Raji (cell line): ENCODE measurements at regions not wholly inside any gene's neighbourhood (a gene's known extent, or its start where the extent isn't known, plus 50 kb on each side); places are given as distances from the start of the nearest gene placed in this dataset.

Source experiments
- POLR2A ChIP-seq: IDR thresholded peaks from 2 replicates; pipeline ENCODE4 v1.6.1; 2011; ENCODE audit warnings: low read depth, low read length, control low read depth; ENCODE audit not compliant: insufficient read depth

DNA sequence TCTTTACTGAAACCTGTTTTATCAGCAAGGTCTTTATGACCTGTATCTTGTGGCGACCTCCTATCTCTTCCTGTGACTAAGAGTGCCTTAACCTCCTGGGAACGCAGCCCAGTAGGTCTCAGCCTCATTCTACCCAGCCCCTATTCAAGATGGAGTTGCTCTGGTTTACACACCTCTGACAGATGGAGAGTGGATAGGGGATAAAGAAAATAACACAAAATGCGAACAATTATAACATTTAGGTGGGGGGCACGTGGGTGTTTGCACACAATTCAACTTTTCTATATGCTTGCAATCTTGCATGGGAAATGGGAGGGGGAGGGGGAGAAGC lies 83.3 kb downstream of the RMI2 start:
- TF ChIP-seq POLR2A = no peak

DNA sequence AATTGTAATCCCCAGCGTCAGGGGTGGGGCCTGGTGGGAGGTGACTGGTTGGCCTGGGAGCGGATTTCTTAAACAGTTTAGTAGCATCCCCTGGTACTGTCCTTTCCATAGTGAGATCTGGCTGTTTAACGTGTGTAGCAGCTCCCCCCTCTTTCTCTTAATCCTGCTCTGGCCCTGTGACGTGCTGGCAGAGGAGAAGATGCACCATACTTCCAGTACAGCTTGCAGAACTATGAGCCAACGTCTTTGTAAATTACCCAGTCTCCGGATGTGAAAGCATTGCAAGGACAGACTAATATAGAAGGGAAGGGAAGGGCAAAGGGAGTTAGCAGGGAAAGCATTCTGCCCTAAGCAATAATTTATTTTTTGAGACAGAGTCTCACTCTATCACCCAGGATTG lies 83.9 kb downstream of the RMI2 start:
- no peak for TF ChIP-seq POLR2A

DNA sequence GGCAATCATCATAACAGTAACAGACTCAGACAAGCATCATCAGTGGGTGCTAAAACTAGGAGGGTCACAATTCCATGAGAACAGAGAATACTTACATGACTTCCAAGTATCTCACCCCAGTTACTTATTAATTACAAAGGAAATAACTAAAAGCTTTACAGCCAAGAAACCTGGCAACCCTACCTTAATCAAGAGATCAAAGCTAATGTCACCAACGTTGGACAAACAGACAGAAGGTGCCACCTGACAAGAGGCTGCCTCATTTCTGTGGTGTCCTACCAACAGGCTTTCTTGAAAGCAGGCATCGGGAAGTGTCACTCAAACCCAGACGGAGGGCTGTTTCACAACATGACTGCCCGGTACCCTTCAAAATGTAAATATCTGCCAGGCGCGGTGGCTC lies 84.6 kb downstream of the RMI2 start:
- no peak for TF ChIP-seq POLR2A

DNA sequence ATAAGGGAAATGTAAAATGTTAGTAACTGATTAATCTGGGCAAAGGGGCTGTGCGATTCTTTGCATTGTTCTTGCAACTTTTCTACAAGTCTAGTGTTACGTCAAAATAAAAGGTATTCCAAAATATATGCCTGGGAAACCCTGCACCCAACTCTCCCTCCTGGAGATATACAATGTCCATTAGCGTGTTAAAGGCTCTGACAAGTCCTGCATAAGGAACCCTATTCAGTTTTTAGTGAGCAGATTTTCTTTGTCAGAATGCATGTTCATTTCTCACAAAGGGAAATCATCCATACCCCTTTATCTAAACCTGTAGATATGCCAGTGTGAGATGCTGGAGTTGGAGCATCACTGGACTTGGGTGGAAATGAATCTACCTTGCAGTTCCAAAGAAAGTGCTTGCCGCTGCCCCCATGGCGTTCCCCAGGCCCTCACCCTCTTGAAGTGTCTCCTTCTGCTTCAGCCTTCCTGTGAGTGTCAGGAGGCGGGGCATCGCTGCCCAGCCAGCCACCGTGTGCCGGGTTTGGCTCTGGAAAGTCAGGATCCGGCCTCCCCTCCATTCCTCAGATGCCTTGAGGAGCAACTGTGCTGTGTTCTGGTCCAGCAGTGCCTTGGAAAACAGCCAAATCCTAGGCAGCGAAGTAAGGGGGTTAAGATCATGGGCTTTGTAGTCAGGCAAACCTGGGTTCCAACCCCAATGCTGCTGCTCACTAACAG lies 85.5 kb downstream of the RMI2 start:
- no peak for TF ChIP-seq POLR2A

DNA sequence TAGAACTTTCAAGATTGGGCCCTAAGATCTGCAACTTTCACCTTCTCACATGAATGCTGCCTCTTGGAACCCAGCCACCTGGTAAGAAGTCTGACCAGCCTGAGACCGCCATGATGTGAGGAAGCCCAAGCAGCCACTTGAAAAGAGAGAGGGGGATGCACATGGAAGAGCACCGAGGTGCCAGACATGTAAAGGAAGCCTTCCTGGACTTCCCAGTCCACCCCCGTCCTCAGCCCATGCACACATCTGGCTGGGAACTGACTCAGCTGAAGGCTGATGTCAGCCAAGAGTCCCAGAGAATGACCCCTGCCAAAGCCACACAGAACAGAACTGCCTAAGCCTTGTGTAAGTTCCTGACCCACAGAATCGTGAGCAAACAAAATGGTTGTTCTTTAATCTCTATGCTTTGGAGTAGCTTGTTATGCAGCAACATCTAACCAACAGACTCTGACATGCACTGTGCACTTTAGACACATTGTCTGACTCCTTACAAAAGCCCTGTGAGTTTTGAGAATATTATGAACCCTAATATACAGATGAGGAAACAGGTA lies 86.7 kb downstream of the RMI2 start:
- no peak for TF ChIP-seq POLR2A

DNA sequence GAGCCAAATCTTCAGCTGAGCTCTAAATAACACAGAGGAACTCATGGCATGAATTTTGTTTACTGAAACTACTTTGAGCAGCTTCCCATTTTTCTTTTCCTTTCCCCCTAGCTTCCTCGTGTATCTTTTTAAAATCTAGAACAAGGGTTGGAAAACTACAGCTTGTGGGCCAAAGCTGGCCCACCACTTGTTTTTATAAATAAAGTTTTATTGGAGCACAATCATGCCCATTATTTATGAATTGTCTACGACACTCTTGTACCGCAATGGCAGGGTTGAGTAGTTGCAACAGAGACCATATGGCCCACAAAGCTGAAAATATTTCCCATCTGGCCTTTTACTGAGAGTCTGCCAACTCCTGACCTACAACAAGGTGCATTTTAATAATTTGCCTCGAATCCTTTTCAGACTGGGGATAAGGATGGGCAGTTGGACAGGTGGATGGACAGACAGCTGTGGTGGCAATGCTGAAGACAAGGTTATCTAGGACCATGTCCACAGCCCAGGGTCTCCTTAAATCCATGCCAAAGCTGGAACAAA lies 87.7 kb downstream of the RMI2 start:
- TF ChIP-seq POLR2A = no peak

DNA sequence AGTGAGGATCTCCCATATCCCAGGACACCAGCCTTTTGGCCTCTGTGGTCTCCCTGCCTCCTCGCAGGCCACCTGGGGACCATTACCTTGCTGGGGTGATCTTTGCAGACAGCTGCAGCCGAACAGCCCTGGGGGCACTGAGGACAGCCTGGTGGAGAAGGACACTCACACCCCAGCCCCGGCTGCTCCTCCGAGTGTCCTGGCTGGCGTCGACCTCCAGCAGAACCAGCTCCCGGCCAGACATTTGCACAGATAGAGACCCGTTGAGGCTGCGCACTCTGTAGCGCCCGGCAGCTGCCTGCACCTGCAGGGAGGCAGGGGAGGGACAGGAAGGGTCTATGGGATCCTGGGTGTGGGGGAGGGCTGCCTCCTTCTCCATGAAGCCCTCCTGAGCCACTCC lies 90.3 kb downstream of the RMI2 start:
- TF ChIP-seq POLR2A = no peak

DNA sequence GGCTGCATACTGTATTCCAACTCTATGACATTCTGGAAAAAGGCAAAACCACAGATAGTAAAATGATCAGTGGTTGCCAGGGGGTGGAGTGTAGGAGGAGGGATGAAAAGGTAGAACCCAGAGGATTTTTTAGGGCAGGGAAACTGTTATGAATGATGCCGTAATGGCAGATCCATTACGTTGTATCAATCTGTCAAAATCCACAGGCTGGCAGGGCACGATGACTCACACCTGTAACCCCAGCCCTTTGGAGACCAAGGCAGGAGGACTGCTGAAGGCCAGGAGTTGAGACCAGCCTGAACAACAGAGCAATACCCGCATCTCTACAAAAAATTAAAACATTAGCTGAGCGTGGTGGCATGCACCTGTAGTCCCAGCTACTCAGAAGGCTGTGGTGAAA lies 91.8 kb downstream of the RMI2 start:
- TF ChIP-seq POLR2A = no peak

DNA sequence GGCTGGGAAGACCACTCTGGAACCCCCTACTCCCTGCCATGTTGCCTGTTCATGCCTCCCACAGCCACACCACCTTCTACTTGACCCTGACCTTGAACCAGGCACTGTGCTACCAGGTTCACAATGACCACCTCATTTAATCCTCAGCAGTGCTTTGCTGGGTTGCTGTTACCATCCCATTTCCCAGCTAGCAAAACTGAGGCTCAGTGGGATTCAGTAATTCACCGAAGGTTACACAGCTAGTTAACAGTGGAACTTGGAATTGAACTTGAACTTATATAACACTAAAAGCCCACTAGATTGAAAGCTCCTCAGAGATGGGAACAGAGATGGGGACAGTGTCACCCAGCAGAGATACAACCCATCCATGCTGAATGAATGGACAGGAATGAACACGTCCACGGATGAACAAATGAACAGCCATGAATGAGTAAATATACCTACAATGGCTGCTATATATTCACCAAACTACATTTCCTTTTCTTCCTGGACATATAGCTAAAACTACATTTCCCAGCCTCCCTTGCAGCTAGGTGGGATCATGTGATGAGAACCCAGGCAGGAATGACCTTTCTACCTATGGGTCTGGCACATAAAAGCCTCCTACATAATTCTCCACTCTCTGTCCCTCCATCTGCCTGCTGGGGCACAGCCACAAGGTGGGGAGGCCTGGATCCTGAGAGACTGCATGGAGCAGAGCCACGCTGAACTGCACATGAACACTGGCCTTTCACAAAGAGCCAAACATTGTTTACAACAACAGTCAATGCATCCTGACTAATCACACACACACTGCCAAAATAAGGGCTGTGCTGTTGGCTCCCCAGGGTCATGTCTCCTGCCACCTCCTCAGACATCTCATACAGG lies 94.8 kb downstream of the RMI2 start:
- TF ChIP-seq POLR2A = no peak

DNA sequence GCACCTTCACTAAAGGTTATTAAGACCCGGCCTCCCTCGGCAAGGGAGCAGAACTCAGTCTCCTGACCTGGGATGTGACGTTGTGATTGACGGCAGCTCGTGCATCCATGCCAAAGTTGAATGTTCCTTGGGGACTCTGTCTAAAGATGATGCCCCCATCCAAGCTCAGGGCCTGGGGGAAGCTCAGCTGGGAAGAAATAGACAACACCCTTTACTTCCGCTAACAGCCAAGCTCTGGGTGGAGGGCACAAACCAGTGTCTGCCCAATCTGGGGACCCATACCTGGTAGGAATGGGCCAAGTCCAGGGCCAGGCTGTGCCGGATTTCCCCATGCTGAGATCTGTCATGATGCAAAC lies 95.4 kb downstream of the RMI2 start:
- TF ChIP-seq POLR2A = no peak

DNA sequence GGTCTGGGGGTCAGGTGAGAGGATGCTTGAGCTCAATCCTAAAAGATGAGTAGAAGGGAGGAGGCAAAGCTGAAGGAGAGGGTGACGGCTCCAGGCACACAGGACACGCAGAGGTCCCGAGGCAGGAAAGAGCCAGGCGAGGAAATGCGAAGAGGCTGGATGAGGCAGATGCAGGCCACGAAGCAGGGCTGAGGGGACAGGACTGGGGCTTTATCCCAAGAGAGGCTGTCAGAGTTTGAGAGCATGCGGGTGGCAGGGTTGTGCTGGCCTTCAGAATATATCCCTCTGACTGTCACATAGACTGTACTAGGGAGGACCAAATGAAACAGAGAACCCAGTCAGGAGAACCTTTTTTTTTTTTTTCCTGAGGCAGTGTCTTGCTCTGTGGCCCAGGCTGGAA lies 100.2 kb downstream of the RMI2 start:
- no peak for TF ChIP-seq POLR2A

DNA sequence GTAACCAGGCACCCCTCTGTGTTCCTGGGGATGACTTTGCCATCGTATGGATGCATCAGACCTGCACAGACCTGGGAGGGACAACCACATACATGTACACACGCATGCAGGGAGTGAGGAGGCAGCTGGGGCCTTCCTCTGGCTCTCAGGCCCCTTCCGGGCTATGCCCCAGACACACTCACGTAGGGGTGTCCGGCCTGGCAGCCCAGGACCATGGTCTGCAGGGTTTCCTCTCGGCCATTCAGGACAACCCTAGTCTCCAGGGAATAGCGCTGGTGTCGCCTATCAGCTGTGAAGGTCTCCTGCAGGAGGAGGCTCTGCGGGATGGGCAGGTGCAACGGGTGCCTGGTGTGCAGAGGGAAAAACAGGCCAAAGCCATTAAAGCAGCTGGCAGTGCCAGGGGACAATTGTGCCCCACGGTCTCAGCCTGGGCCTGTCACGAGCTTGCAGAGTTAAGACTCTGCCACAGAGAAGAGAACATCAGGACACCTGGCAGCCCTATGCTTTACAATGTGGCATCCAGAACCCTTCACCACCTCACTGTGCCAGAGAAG lies 101.4 kb downstream of the RMI2 start:
- no peak for TF ChIP-seq POLR2A

DNA sequence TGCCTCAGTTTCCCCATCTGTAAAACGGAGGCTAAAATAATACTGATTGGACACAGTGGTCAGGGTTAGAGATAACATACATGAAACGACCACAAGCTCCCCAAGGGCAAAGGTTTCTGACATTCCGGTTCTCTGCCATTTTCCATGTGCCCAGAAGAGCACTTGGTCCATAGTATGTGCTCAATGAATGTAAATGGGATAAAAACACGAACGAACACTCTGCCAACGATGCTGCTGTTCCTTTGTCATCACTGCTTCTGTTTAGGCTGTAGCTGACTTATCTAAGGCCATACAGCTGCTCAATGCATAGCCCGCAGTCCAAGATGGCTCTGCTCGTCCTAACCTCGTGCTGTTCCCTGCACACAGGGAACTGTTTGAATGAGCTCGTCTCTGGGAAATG lies 102.0 kb downstream of the RMI2 start:
- TF ChIP-seq POLR2A = no peak

DNA sequence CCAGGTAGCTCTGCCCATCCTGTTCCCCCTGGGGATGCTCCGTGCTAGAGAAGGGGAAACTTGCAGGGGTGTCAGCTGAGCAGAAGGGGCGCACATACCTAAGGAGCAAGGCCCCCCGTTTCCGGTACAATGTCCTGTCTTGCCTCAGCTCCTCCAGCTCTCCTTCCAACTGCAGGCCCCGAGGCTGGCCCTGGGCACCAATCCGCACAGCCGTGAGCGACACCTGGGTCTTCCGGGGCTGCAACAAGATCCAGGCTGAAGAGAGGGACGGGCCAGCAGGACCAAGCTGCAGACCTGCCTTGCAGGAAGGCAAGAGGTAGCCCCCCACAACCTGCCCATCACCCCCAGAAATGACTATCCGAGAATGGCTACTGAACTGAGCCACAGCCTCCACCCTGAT lies 102.6 kb downstream of the RMI2 start:
- no peak for TF ChIP-seq POLR2A

DNA sequence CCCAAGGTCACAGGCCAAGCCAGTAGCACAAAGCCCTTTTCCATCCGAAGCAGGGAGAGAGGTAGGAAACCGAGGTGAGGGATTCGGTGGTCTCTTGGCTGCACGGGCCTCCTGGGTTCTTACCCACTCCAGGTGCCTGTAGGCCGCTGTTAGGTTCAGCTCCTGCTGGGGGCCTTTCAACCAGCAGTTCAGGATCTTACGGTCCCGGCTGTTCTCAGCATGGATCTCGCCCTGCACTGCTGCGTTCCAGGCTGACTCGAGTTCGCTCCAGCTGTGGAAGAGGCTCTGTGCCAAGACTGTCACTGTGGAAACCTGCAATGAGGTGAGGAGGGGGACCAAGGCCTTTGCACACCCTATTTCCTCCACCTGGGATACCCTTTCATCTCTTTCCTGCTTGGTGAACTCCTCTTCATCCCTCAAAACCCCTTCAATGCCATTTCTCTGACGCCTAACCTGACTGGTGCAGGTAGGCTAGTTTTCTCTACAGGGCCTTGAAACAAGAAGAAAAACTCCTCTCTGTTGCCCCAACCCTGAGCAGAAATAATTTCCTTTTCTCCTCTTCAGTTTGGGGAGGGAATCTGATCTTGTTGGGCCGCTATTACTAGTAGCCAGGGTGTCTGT lies 103.6 kb downstream of the RMI2 start:
- TF ChIP-seq POLR2A = no peak
